LNCaP clone FGC (cell line): ENCODE measurements at regions not wholly inside any gene's neighbourhood (a gene's known extent, or its start where the extent isn't known, plus 50 kb on each side); places are given as distances from the start of the nearest gene placed in this dataset.
"Not testable (repeated sequence)": the region's sequence is repeated elsewhere in the genome, so short reads cannot be mapped to it uniquely, and the experiment has no call there.

Experiments
- DNase-seq: peaks from one replicate; pipeline ENCODE4 v3.0.0-alpha.2; 2011; ENCODE audit warnings: low read depth
- H3K4me3 ChIP-seq: 2 replicates; pipeline ENCODE4 v1.5.1; 2011; ENCODE audit warnings: mild to moderate bottlenecking, low read depth, low read length, control low read depth
- TF ChIP-seq, protein P1 (sequence below): IDR thresholded peaks from 2 replicates; pipeline ENCODE4 v1.5.1; 2012; ENCODE audit warnings: mild to moderate bottlenecking; ENCODE audit not compliant: control insufficient read depth, insufficient read depth; ENCODE audit errors: extremely low read depth

DNA sequence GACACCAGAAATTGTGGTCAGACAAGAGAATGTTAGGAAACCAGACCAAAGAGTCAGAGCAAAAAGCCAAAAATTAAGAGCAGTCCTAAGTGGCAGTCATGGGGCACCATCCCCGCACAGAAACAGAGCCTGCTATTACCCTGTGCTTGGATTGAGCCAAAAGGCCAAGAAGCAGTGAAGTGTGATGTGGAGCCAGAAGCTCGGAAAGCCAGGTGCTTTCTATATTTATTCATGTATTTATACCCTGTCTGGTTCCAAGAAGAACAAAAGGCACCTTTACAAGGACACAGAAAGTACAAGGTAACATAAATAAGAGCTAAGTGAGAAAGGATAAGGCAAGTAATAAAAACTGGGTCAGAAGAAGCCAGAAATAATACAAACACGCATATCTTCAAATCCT lies 336.2 kb upstream of the CNR1 start:
- no peak for DNase-seq
- TF ChIP-seq, protein P1, sequence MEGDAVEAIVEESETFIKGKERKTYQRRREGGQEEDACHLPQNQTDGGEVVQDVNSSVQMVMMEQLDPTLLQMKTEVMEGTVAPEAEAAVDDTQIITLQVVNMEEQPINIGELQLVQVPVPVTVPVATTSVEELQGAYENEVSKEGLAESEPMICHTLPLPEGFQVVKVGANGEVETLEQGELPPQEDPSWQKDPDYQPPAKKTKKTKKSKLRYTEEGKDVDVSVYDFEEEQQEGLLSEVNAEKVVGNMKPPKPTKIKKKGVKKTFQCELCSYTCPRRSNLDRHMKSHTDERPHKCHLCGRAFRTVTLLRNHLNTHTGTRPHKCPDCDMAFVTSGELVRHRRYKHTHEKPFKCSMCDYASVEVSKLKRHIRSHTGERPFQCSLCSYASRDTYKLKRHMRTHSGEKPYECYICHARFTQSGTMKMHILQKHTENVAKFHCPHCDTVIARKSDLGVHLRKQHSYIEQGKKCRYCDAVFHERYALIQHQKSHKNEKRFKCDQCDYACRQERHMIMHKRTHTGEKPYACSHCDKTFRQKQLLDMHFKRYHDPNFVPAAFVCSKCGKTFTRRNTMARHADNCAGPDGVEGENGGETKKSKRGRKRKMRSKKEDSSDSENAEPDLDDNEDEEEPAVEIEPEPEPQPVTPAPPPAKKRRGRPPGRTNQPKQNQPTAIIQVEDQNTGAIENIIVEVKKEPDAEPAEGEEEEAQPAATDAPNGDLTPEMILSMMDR, result no peak

DNA sequence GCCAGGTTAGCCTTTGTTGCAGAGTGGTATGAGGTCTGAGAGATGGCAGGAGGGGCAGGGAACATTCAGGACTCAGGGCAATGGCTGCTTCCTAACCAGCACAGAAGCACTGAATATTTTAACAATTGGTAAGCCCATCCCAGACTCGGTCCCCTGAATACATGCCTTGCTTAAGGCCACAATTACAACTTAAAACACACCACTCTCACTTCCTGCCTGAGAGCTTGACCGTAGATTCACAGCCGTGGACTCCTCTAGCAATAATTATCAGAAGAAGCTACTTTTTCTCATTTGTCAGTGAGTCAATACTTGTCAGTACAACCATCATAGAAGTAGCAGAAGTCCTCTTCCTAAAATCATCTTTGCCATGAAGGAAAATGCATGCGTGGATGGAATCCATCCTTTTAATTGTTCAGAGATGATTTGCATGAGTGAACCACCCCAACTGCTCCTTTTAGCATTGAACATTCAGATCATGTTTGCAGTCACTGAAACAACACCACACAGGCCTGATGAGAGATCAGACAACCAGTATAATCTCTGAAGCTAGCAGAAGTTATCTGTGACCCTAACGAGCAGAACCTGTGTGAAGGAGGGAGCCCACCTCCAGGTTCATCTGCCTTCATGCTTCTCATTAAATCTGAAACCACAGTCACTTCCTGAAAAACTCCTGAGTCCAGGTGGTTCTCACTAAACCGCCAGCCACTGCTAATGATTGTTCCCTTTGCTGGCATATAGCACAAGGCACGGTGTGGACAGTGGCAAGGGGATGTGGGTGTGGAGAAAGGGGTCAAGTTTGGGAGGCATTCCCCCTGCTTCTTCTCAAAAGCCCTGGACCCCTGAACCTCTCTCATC lies 333.9 kb upstream of the CNR1 start:
- no peak overlapping the region for H3K4me3 ChIP-seq
- DNase-seq, result no peak
- TF ChIP-seq, protein P1, result no peak

More for the DNA sequence above, 336.2 kb upstream of the CNR1 start:
- no peak overlapping the region for H3K4me3 ChIP-seq

DNA sequence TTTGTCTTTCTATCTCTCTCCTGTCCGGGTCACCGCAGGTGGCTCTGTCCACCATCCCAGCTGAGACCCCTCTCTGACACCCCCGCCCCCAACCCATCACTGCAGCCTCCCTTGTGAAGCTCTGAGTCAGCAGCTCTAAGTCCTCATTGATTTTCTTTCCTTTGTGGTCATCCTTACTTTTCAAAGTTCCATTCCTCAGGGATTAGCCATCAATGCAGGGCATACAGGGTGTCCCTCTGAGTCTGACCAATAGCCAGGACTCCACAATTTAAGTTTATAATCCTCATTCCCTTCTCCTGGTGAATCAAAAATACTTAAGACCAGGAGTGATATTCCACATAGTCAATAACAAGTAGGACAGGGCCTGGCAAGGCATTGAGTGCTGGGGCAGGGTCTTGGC lies 333.3 kb upstream of the CNR1 start:
- DNase-seq, result no peak
- no peak overlapping the region for H3K4me3 ChIP-seq
- TF ChIP-seq, protein P1, result no peak

DNA sequence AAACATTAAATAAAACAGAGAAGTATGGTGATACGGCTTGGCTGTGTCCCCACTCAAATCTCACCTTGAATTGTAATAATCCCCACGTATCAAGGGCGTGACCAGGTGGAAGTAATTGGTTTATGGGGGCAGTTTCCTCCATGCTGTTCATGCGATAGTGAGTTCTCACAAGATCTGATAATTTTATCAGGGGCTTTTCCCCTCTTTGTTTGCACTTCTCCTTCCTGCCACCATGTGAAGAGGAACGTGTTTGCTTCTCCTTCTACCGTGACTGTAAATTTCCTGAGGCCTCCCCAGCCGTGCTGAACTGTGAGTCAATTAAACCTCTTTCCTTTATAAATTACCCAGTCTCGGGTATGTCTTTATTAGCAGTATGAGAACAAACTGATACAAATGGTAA lies 331.3 kb upstream of the CNR1 start:
- H3K4me3 ChIP-seq, result not testable (repeated sequence)

DNA sequence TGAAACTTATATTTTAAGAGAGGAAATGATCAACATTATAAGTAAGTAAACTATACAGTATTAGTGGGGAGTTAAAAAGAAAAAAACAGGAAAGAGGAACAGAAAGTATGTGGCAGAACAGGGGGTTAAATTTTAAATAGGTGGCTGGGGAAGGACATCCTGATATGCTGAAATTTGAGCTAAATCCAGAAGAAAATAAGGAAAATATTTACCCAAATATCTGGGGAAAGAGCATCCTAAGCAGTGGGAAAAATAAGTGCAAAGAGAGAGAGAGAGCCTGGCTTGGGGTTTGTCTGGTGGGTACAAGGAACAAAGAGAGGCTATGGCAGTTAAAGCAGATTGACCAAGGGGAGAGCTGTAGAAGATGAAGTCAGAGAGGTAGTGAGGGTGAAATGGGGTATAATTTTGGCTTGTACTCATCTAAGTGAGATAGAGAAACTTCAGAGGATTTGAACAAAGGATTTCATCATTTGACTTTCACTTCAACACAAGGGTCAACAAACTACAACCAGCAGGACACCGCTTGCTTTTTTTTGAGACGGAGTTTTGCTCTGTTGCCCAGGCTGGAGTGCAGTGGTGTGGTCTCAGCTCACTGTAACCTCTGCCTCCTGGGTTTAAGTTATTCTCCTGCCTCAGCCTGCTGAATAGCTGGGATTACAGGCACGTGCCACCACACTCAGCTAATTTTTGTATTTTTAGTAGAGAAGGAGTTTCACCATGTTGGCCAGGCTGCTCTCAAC lies 328.4 kb upstream of the CNR1 start:
- no peak overlapping the region for H3K4me3 ChIP-seq
- no peak for DNase-seq
- TF ChIP-seq, protein P1, result no peak

More for the DNA sequence above, 331.3 kb upstream of the CNR1 start:
- not testable (repeated sequence) for DNase-seq

DNA sequence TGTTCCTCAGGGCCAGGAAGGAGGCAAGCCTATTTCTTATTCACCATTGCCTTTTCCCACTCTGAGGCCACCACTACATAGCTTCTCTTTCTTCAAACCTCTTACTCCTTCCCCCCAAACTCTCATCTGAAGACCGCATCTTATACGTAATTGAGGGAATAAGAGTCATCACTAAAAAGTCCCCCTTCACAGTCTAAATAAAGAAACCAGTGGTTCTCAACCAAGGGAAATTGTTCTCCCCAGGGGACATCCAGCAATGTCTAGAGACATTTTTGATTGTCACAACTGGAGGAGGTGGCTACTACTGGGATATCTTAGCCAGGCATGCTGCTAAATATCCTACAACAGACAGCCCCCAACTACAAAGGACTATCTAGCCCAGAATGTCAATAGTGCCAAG lies 327.6 kb upstream of the CNR1 start:
- DNase-seq, result no peak
- TF ChIP-seq, protein P1, result no peak
- no peak overlapping the region for H3K4me3 ChIP-seq

DNA sequence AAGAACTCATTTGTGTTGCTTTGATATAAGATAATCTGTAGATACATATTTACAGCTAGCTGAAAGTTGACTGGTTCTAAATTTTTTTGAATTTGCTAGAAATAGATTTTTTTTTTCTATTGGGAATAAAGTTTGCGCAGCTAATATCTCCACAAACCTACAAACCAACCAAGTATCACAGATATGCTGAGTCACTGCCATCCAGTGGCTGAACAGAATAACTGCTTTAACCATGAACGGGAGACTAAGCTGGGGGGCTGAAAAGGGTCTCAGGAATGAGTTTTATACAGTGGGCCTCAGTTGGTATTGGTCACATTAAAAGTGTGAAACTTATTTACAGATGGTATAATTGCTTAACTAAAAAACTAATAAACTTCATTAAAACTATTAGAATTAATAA lies 326.7 kb upstream of the CNR1 start:
- TF ChIP-seq, protein P1, result peak; percentile 43
- H3K4me3 ChIP-seq, result no peak overlapping the region
- no peak for DNase-seq
